CD4-positive, alpha-beta T cell treated with Interleukin-17A for 4 hours (primary cell): ENCODE measurements at regions not wholly inside any gene's neighbourhood (a gene's known extent, or its start where the extent isn't known, plus 50 kb on each side); places are given as distances from the start of the nearest gene placed in this dataset.

Source experiments
- DNase-seq: peaks from one replicate; pipeline ENCODE4 v3.0.0-alpha.2; 2020; ENCODE audit warnings: mixed read lengths

GRCh38 chr10:31754803-31755624, 173.6 kb downstream of the ARHGAP12 start:
- no peak for DNase-seq

- no peak for DNase-seq
Observed at GRCh38 chr10:31753681-31754080, 174.9 kb downstream of the ARHGAP12 start.

GRCh38 chr10:31752170-31752569, 176.5 kb downstream of the ARHGAP12 start:
- DNase-seq: no peak

- DNase-seq: no peak
Observed at GRCh38 chr10:31751738-31752080, 176.9 kb downstream of the ARHGAP12 start.

GRCh38 chr10:31751051-31751737, 177.4 kb downstream of the ARHGAP12 start:
- no peak for DNase-seq

- no peak for DNase-seq
Observed at GRCh38 chr10:31749981-31750840, 178.4 kb downstream of the ARHGAP12 start.

- DNase-seq: no peak
Observed at GRCh38 chr10:31749301-31749700, 179.3 kb downstream of the ARHGAP12 start.

- DNase-seq: peak; percentile 58
Observed at GRCh38 chr10:31745612-31746376, 182.8 kb downstream of the ARHGAP12 start.

GRCh38 chr10:31744025-31744424, 184.6 kb downstream of the ARHGAP12 start:
- DNase-seq: no peak

- no peak for DNase-seq
Observed at GRCh38 chr10:31742255-31742654, 186.4 kb downstream of the ARHGAP12 start.

GRCh38 chr10:31741473-31741872, 187.2 kb downstream of the ARHGAP12 start:
- DNase-seq: no peak

- no peak for DNase-seq
Observed at GRCh38 chr10:31739711-31740110, 188.9 kb downstream of the ARHGAP12 start.

GRCh38 chr10:31739146-31739545, 189.5 kb downstream of the ARHGAP12 start:
- DNase-seq: no peak

- no peak for DNase-seq
Observed at GRCh38 chr10:31731711-31732110, 196.9 kb downstream of the ARHGAP12 start.

- DNase-seq: no peak
Observed at GRCh38 chr10:31730776-31731175, 197.9 kb downstream of the ARHGAP12 start.

- no peak for DNase-seq
Observed at GRCh38 chr10:31728698-31729224, 199.9 kb downstream of the ARHGAP12 start.

GRCh38 chr10:31725436-31725835, 203.2 kb downstream of the ARHGAP12 start:
- DNase-seq: no peak

GRCh38 chr10:31724296-31724695, 204.3 kb downstream of the ARHGAP12 start:
- no peak for DNase-seq

- no peak for DNase-seq
Observed at GRCh38 chr10:31723106-31723750, 205.4 kb downstream of the ARHGAP12 start.

GRCh38 chr10:31721096-31721495, 207.5 kb downstream of the ARHGAP12 start:
- no peak for DNase-seq

- no peak for DNase-seq
Observed at GRCh38 chr10:31720546-31720945, 208.1 kb downstream of the ARHGAP12 start.

- no peak for DNase-seq
Observed at GRCh38 chr10:31709476-31709875, 219.2 kb downstream of the ARHGAP12 start.
